ENCODE measurements at regions not wholly inside any gene's neighbourhood (a gene's known extent, or its start where the extent isn't known, plus 50 kb on each side); places are given as distances from the start of the nearest gene placed in this dataset.

GRCh38 chr14:94933486-94933885, 163.6 kb upstream of the GSC start:
- H3K27ac ChIP-seq (ENCODE audit: low read depth, low read length) = no peak overlapping the region

DNA sequence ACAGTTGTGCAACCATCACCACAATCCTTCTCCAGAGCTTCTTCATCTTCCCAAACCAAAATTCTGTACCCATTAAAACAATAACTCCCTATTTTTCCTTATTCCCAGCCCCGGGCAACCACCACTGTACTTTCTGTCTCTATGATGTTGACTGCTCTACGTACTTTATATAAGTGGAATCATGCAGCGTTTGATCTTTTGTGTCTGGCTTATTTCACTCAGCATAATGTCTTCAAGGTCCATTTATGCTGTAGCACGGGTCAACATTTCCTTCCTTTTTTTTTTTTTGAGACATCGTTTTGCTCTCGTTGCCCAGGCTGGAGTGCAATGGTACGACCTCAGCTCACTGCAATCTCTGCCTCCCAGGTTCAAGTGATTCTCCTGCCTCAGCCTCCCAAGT, 162.7 kb upstream of the GSC start:
- Histone ChIP-seq H3K27ac (ENCODE audit: low read depth, low read length) (no peak overlapping the region), H3K4me3 (ENCODE audit: low read length) (no peak overlapping the region), H3K36me3 (ENCODE audit: control insufficient read depth in 2 of 3, insufficient read depth in 3 of 3, low read length in 3 of 3) (no peaks in the 10 kb centered on the region), H3K4me1 (ENCODE audit: control insufficient read depth in 2 of 2, insufficient read depth in 2 of 2, low read length in 2 of 2) (no peaks in the 10 kb centered on the region), H3K27me3 (ENCODE audit: control insufficient read depth in 2 of 2, insufficient read depth in 2 of 2, low read length in 2 of 2) (no peaks in the 10 kb centered on the region), H3K9me3 (ENCODE audit: control insufficient read depth in 2 of 3, low read length in 3 of 3) (no peaks in the 10 kb centered on the region)
- Mint-ChIP-seq H3K4me3 (no peak overlapping the region), H3K9me3 (no peaks in the 10 kb centered on the region), H3K36me3 (no peaks in the 10 kb centered on the region), H3K27me3 (peaks cover 0 to 4% (median 0%) of the 10 kb centered on the region in 5 donors), H3K4me1 (peaks cover 0 to 2% (median 0%) of the 10 kb centered on the region in 7 donors), H3K27ac (no peak overlapping the region)
- DNase-seq (no peak), ATAC-seq (no peak)
- ChIA-PET POLR2A (no interaction called here), CTCF (no interaction called here)
- intact Hi-C loops (cut with micrococcal nuclease) = no loop called here

More at GRCh38 chr14:94933486-94933885, 163.6 kb upstream of the GSC start:
- peaks cover 0 to 2% (median 0%) of the 10 kb centered on the region in 7 donors for H3K4me1 Mint-ChIP-seq
- no peak overlapping the region for H3K27ac Mint-ChIP-seq
- Histone ChIP-seq H3K4me3 (ENCODE audit: low read length) (no peak overlapping the region), H3K9me3 (ENCODE audit: control insufficient read depth in 2 of 3, low read length in 3 of 3) (no peaks in the 10 kb centered on the region), H3K4me1 (ENCODE audit: control insufficient read depth in 2 of 2, insufficient read depth in 2 of 2, low read length in 2 of 2) (no peaks in the 10 kb centered on the region), H3K27me3 (ENCODE audit: control insufficient read depth in 2 of 2, insufficient read depth in 2 of 2, low read length in 2 of 2) (no peaks in the 10 kb centered on the region), H3K36me3 (ENCODE audit: control insufficient read depth in 2 of 3, insufficient read depth in 3 of 3, low read length in 3 of 3) (no peaks in the 10 kb centered on the region)
- POLR2A ChIA-PET = no interaction called here
- peaks cover 0 to 4% (median 0%) of the 10 kb centered on the region in 5 donors for H3K27me3 Mint-ChIP-seq
- intact Hi-C loops (cut with micrococcal nuclease) = no loop called here
- H3K4me3 Mint-ChIP-seq = no peak overlapping the region
- CTCF ChIA-PET = no interaction called here
- DNase-seq (no peak), ATAC-seq (no peak)
- no peaks in the 10 kb centered on the region for H3K9me3 Mint-ChIP-seq
- H3K36me3 Mint-ChIP-seq = no peaks in the 10 kb centered on the region

- H3K36me3 Mint-ChIP-seq = no peaks in the 10 kb centered on the region
- DNase-seq = no peak
- ATAC-seq = no peak
- POLR2A ChIA-PET = no interaction called here
- H3K4me3 Mint-ChIP-seq = no peak overlapping the region
- peaks cover 0 to 2% (median 0%) of the 10 kb centered on the region in 7 donors for H3K4me1 Mint-ChIP-seq
- H3K9me3 Mint-ChIP-seq = peaks cover 0 to 5% (median 1%) of the 10 kb centered on the region in 11 donors
- no peak overlapping the region for H3K4me3 ChIP-seq (ENCODE audit: low read length)
- no peaks in the 10 kb centered on the region for H3K27me3 ChIP-seq (ENCODE audit: control insufficient read depth in 2 of 2, insufficient read depth in 2 of 2, low read length in 2 of 2)
- H3K9me3 ChIP-seq (ENCODE audit: control insufficient read depth in 2 of 3, low read length in 3 of 3) = no peaks in the 10 kb centered on the region
- H3K27ac Mint-ChIP-seq = no peak overlapping the region
- peaks cover 0 to 4% (median 4%) of the 10 kb centered on the region in 5 donors for H3K27me3 Mint-ChIP-seq
- no peaks in the 10 kb centered on the region for H3K4me1 ChIP-seq (ENCODE audit: control insufficient read depth in 2 of 2, insufficient read depth in 2 of 2, low read length in 2 of 2)
- no peak overlapping the region for H3K27ac ChIP-seq (ENCODE audit: low read depth, low read length)
- intact Hi-C loops (cut with micrococcal nuclease) = no loop called here
- H3K36me3 ChIP-seq (ENCODE audit: control insufficient read depth in 2 of 3, insufficient read depth in 3 of 3, low read length in 3 of 3) = no peaks in the 10 kb centered on the region
- CTCF ChIA-PET = no interaction called here
Observed at GRCh38 chr14:94930690-94931089, 160.8 kb upstream of the GSC start.

DNA sequence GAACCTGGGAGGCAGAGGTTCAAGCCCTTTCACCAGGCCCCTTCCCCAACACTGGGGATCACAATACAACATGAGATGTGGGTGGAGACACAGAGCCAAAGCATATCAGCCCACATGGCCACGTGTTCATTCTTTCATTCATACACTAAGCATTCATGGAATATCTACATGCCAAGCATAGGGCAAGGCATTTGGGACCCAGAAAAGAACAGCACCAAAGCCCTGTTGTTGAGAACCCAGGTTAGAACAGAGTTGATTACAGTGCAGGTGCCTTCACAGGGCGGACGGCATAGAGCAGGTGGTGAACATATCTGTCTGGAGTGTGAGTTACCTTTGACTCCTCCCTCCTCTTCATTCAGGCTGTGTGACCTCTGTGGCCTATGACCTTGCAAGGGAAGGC, 159.4 kb upstream of the GSC start:
- Mint-ChIP-seq H3K4me1 (peaks cover 0 to 2% (median 0%) of the 10 kb centered on the region in 7 donors), H3K27ac (no peak overlapping the region), H3K36me3 (no peaks in the 10 kb centered on the region), H3K27me3 (peaks cover 0 to 6% (median 4%) of the 10 kb centered on the region in 5 donors), H3K4me3 (no peak overlapping the region), H3K9me3 (peaks cover 0 to 5% (median 3%) of the 10 kb centered on the region in 11 donors)
- ATAC-seq = no peak
- H3K27me3 ChIP-seq (ENCODE audit: control insufficient read depth in 2 of 2, insufficient read depth in 2 of 2, low read length in 2 of 2) = no peaks in the 10 kb centered on the region
- no peak for DNase-seq
- H3K4me1 ChIP-seq (ENCODE audit: control insufficient read depth in 2 of 2, insufficient read depth in 2 of 2, low read length in 2 of 2) = no peaks in the 10 kb centered on the region
- H3K4me3 ChIP-seq (ENCODE audit: low read length) = no peak overlapping the region
- H3K27ac ChIP-seq (ENCODE audit: low read depth, low read length) = no peak overlapping the region
- ChIA-PET CTCF (no interaction called here), POLR2A (no interaction called here)
- no peaks in the 10 kb centered on the region for H3K36me3 ChIP-seq (ENCODE audit: control insufficient read depth in 2 of 3, insufficient read depth in 3 of 3, low read length in 3 of 3)
- no peaks in the 10 kb centered on the region for H3K9me3 ChIP-seq (ENCODE audit: control insufficient read depth in 2 of 3, low read length in 3 of 3)
- intact Hi-C loops (cut with micrococcal nuclease) = no loop called here

DNA sequence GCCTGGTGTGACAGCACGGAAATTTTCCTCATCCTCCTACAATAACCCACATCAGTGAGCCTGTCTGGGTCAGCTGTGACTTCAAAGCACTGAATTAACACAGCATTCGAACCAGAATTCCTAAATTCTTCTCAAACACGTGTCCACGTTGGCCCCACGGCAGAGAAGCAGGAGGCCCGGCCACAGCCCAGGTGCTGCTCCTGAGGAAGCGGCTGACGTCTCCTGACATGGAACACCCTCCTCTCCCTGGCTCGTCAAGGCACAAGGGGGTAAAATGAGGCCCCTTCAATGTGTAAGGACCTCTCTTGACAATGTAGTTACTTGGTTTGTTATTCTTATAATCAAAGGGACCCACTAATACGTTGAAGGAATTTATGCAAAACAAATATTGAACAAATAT, 156.3 kb upstream of the GSC start:
- ATAC-seq = no peak
- H3K27ac Mint-ChIP-seq = no peak overlapping the region
- Histone ChIP-seq H3K9me3 (ENCODE audit: control insufficient read depth in 2 of 3, low read length in 3 of 3) (no peaks in the 10 kb centered on the region), H3K4me1 (ENCODE audit: control insufficient read depth in 2 of 2, insufficient read depth in 2 of 2, low read length in 2 of 2) (no peaks in the 10 kb centered on the region), H3K4me3 (ENCODE audit: low read length) (no peak overlapping the region), H3K27ac (ENCODE audit: low read depth, low read length) (no peak overlapping the region), H3K36me3 (ENCODE audit: control insufficient read depth in 2 of 3, insufficient read depth in 3 of 3, low read length in 3 of 3) (no peaks in the 10 kb centered on the region), H3K27me3 (ENCODE audit: control insufficient read depth in 2 of 2, insufficient read depth in 2 of 2, low read length in 2 of 2) (no peaks in the 10 kb centered on the region)
- H3K9me3 Mint-ChIP-seq = peaks cover 0 to 8% (median 4%) of the 10 kb centered on the region in 11 donors
- no peaks in the 10 kb centered on the region for H3K36me3 Mint-ChIP-seq
- H3K4me1 Mint-ChIP-seq = peaks cover 0 to 4% (median 0%) of the 10 kb centered on the region in 7 donors
- no peak for DNase-seq
- POLR2A ChIA-PET = no interaction called here
- intact Hi-C loops (cut with micrococcal nuclease) = no loop called here
- CTCF ChIA-PET = no interaction called here
- peaks cover 0 to 14% (median 10%) of the 10 kb centered on the region in 5 donors for H3K27me3 Mint-ChIP-seq
- no peak overlapping the region for H3K4me3 Mint-ChIP-seq

- Mint-ChIP-seq H3K27me3 (peaks cover 0 to 15% (median 10%) of the 10 kb centered on the region in 5 donors), H3K36me3 (no peaks in the 10 kb centered on the region), H3K9me3 (peaks cover 0 to 8% (median 4%) of the 10 kb centered on the region in 11 donors), H3K4me3 (no peak overlapping the region), H3K4me1 (peaks cover 0 to 2% (median 0%) of the 10 kb centered on the region in 7 donors), H3K27ac (no peak overlapping the region)
- H3K36me3 ChIP-seq (ENCODE audit: control insufficient read depth in 2 of 3, insufficient read depth in 3 of 3, low read length in 3 of 3) = no peaks in the 10 kb centered on the region
- no peak for ATAC-seq
- ChIA-PET CTCF (no interaction called here), POLR2A (no interaction called here)
- intact Hi-C loops (cut with micrococcal nuclease) = no loop called here
- no peak overlapping the region for H3K27ac ChIP-seq (ENCODE audit: low read depth, low read length)
- no peaks in the 10 kb centered on the region for H3K27me3 ChIP-seq (ENCODE audit: control insufficient read depth in 2 of 2, insufficient read depth in 2 of 2, low read length in 2 of 2)
- no peak for DNase-seq
- no peak overlapping the region for H3K4me3 ChIP-seq (ENCODE audit: low read length)
- no peaks in the 10 kb centered on the region for H3K9me3 ChIP-seq (ENCODE audit: control insufficient read depth in 2 of 3, low read length in 3 of 3)
- no peaks in the 10 kb centered on the region for H3K4me1 ChIP-seq (ENCODE audit: control insufficient read depth in 2 of 2, insufficient read depth in 2 of 2, low read length in 2 of 2)
Observed at GRCh38 chr14:94925416-94926173, 155.7 kb upstream of the GSC start.

DNA sequence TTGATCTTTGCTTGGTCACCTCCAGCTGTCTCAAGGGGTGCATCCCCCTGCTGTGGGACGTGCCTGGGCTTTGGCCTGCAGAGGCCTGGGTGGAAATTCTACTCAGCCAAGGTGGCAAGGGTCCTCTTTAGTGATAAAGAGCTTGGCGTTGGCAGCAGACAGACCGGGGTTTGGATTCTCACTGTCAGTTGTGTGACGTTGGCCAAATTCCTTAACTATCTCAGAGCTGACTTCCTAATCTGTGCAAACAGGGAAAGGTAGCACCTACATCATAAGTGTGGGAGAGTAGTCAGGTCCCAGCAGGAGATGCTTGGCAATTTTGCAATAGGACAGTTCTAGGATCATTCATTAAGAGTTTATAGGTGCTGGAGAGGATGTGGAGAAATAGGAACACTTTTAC, 154.3 kb upstream of the GSC start:
- H3K4me3 Mint-ChIP-seq = no peak overlapping the region
- Histone ChIP-seq H3K27ac (ENCODE audit: low read depth, low read length) (no peak overlapping the region), H3K27me3 (ENCODE audit: control insufficient read depth in 2 of 2, insufficient read depth in 2 of 2, low read length in 2 of 2) (no peaks in the 10 kb centered on the region), H3K4me1 (ENCODE audit: control insufficient read depth in 2 of 2, insufficient read depth in 2 of 2, low read length in 2 of 2) (no peaks in the 10 kb centered on the region), H3K4me3 (ENCODE audit: low read length) (no peak overlapping the region), H3K36me3 (ENCODE audit: control insufficient read depth in 2 of 3, insufficient read depth in 3 of 3, low read length in 3 of 3) (no peaks in the 10 kb centered on the region), H3K9me3 (ENCODE audit: control insufficient read depth in 2 of 3, low read length in 3 of 3) (no peaks in the 10 kb centered on the region)
- H3K36me3 Mint-ChIP-seq = no peaks in the 10 kb centered on the region
- peaks cover 0 to 20% (median 14%) of the 10 kb centered on the region in 5 donors for H3K27me3 Mint-ChIP-seq
- ChIA-PET CTCF (no interaction called here), POLR2A (no interaction called here)
- DNase-seq (no peak), ATAC-seq (no peak)
- intact Hi-C loops (cut with micrococcal nuclease) = no loop called here
- H3K9me3 Mint-ChIP-seq = peaks cover 0 to 8% (median 4%) of the 10 kb centered on the region in 11 donors
- peaks cover 0 to 2% (median 0%) of the 10 kb centered on the region in 7 donors for H3K4me1 Mint-ChIP-seq
- H3K27ac Mint-ChIP-seq = no peak overlapping the region
